ENCODE measurements at regions not wholly inside any gene's neighbourhood (a gene's known extent, or its start where the extent isn't known, plus 50 kb on each side); places are given as distances from the start of the nearest gene placed in this dataset.

GRCh38 chr6:128724738-128725137 lies 158.2 kb upstream of the LAMA2 start:
- BruUV-seq (replicated peaks) = no TSS peak
- H3K4me1 Mint-ChIP-seq (ENCODE audit: insufficient read depth, unreplicated experiment) = no peaks in the 10 kb centered on the region
- H3K4me3 Mint-ChIP-seq (ENCODE audit: unreplicated experiment) = no peak overlapping the region
- no peak for TF ChIP-seq CTCF (IDR thresholded peaks at IDR 0.05; ENCODE audit: unreplicated experiment)
- H3K27ac Mint-ChIP-seq (ENCODE audit: low read depth, unreplicated experiment) = no peak overlapping the region
- ChIA-PET POLR2A (interaction anchor here (2.4 kb wide), 1 partner anchor 204 kb away, joined by 7 read pairs; the partner anchor contains the start of gene PTPRK), CTCF (interaction anchor here (0.6 to 1.6 kb wide), 18 partner anchors 8 to 1389 kb away, joined by 3 to 6 read pairs (median 4); no protein-coding TSS in a partner anchor)
- no peak for DNase-seq (ENCODE audit: unreplicated experiment)
- intact Hi-C loops (cut with micrococcal nuclease) = loop anchor here (5.0 kb wide), 1 partner anchor 648 kb away; no protein-coding TSS in a partner anchor
- H3K9me3 Mint-ChIP-seq (ENCODE audit: unreplicated experiment) = no peaks in the 10 kb centered on the region
- no peaks in the 10 kb centered on the region for H3K36me3 Mint-ChIP-seq (ENCODE audit: insufficient read depth, unreplicated experiment)
- no peaks in the 10 kb centered on the region for H3K27me3 Mint-ChIP-seq (ENCODE audit: insufficient read depth, unreplicated experiment)

DNA sequence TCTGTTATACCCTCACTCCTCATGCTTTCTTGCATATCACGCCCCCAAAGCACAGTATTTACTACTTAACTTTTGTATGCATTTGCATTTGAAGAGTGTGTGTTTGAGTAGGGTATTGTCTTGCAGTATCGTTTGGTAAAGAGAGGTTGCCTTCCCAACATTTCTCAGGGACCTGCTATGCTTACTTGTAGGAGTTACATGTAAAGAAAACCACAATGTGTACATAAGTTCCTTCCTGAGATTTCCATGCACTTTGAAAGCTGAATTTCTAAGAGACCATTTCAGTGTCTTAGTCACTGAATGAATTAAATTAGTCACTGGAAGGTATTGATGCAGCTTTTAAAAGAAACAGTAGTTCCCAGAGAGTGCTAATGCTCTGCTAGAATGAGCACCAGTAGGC lies 159.3 kb upstream of the LAMA2 start:
- intact Hi-C loops (cut with micrococcal nuclease) = no loop called here
- ChIA-PET POLR2A (no interaction called here), CTCF (interaction anchor here (1.1 kb wide), 1 partner anchor 202 kb away, joined by 3 read pairs; no protein-coding TSS in a partner anchor)
- no peak for DNase-seq (ENCODE audit: unreplicated experiment)
- Mint-ChIP-seq H3K36me3 (ENCODE audit: insufficient read depth, unreplicated experiment) (no peaks in the 10 kb centered on the region), H3K9me3 (ENCODE audit: unreplicated experiment) (no peaks in the 10 kb centered on the region), H3K4me3 (ENCODE audit: unreplicated experiment) (no peak overlapping the region), H3K27ac (ENCODE audit: low read depth, unreplicated experiment) (no peak overlapping the region), H3K4me1 (ENCODE audit: insufficient read depth, unreplicated experiment) (no peaks in the 10 kb centered on the region), H3K27me3 (ENCODE audit: insufficient read depth, unreplicated experiment) (no peaks in the 10 kb centered on the region)
- no peak for TF ChIP-seq CTCF (IDR thresholded peaks at IDR 0.05; ENCODE audit: unreplicated experiment)
- no TSS peak for BruUV-seq (replicated peaks)

- intact Hi-C loops (cut with micrococcal nuclease) = no loop called here
- BruUV-seq (replicated peaks) = no TSS peak
- H3K4me1 Mint-ChIP-seq (ENCODE audit: insufficient read depth, unreplicated experiment) = no peaks in the 10 kb centered on the region
These were observed 162.0 kb upstream of the LAMA2 start for GRCh38 chr6:128720891-128721290.

GRCh38 chr6:128719786-128720185 lies 163.2 kb upstream of the LAMA2 start:
- Mint-ChIP-seq H3K27ac (ENCODE audit: low read depth, unreplicated experiment) (no peak overlapping the region), H3K4me3 (ENCODE audit: unreplicated experiment) (no peak overlapping the region), H3K9me3 (ENCODE audit: unreplicated experiment) (no peaks in the 10 kb centered on the region), H3K4me1 (ENCODE audit: insufficient read depth, unreplicated experiment) (no peaks in the 10 kb centered on the region), H3K36me3 (ENCODE audit: insufficient read depth, unreplicated experiment) (no peaks in the 10 kb centered on the region), H3K27me3 (ENCODE audit: insufficient read depth, unreplicated experiment) (no peaks in the 10 kb centered on the region)
- DNase-seq (ENCODE audit: unreplicated experiment) = no peak
- CTCF ChIA-PET = interaction anchor here (0.6 kb wide), 1 partner anchor 171 kb away, joined by 3 read pairs; no protein-coding TSS in a partner anchor
- BruUV-seq (replicated peaks) = no TSS peak
- intact Hi-C loops (cut with micrococcal nuclease) = no loop called here
- POLR2A ChIA-PET = interaction anchor here (1.0 kb wide), 1 partner anchor 76 kb away, joined by 3 read pairs; no protein-coding TSS in a partner anchor
- no peak for TF ChIP-seq CTCF (IDR thresholded peaks at IDR 0.05; ENCODE audit: unreplicated experiment)

More at GRCh38 chr6:128720891-128721290, 162.0 kb upstream of the LAMA2 start:
- no peak for DNase-seq (ENCODE audit: unreplicated experiment)
- CTCF ChIA-PET = interaction anchor here (0.5 kb wide), 1 partner anchor 1332 kb away, joined by 4 read pairs; no protein-coding TSS in a partner anchor
- Mint-ChIP-seq H3K9me3 (ENCODE audit: unreplicated experiment) (no peaks in the 10 kb centered on the region), H3K4me3 (ENCODE audit: unreplicated experiment) (no peak overlapping the region), H3K36me3 (ENCODE audit: insufficient read depth, unreplicated experiment) (no peaks in the 10 kb centered on the region), H3K27ac (ENCODE audit: low read depth, unreplicated experiment) (no peak overlapping the region), H3K27me3 (ENCODE audit: insufficient read depth, unreplicated experiment) (no peaks in the 10 kb centered on the region)
- POLR2A ChIA-PET = no interaction called here
- no peak for TF ChIP-seq CTCF (IDR thresholded peaks at IDR 0.05; ENCODE audit: unreplicated experiment)

Measured in MCF 10A (cell line).